Endothelial cell of umbilical vein (primary cell): ENCODE measurements at regions not wholly inside any gene's neighbourhood (a gene's known extent, or its start where the extent isn't known, plus 50 kb on each side); places are given as distances from the start of the nearest gene placed in this dataset.

Experiments
- BruUV-seq: library from RNA; stranded (reverse); fragments of 400-500 nt; replicated peaks from 2 replicates; lab custom pipeline; 2021; lab: Mats Ljungman, UMichigan
- CTCF ChIA-PET: fragments of 300-600, 350-600 bp; sonication (Branson Sonifier 250); formaldehyde crosslinking; loops from one replicate; lab custom pipeline; 2021; ENCODE audit warnings: antibody characterized with exemption, inconsistent platforms; lab: Charles Lee
- POLR2A ChIA-PET: fragments of 300-600, 350-600 bp; sonication (Branson Sonifier 250); formaldehyde crosslinking; loops from one replicate; lab custom pipeline; 2021; ENCODE audit warnings: antibody characterized with exemption, inconsistent platforms; lab: Charles Lee
- DNase-seq: peaks from one replicate; pipeline ENCODE4 v3.0.0-alpha.2; 2011; ENCODE audit warnings: low read depth, low spot score
- FAIRE-seq: peaks from 2 replicates; lab custom pipeline; 2011; peaks lifted over from hg19 to GRCh38; lab: Jason Lieb, UNC
- H2AFZ ChIP-seq: 2 replicates; pipeline ENCODE4 v1.6.0; 2012; ENCODE audit warnings: low read depth, low read length, control low read depth, inconsistent platforms
- H3K27ac ChIP-seq: 2 replicates; pipeline ENCODE4 v1.5.1; 2011; ENCODE audit warnings: low read depth, mild to moderate bottlenecking, control low read depth, low read length, moderate library complexity; ENCODE audit not compliant: insufficient read depth
- H3K27me3 ChIP-seq, 2 experiments: 2 replicates each; pipeline versions ENCODE4 v1.6.0 to v1.6.1; 2011; ENCODE audit warnings: low read length in 2 of 2, mixed read lengths in 1 of 2; ENCODE audit not compliant: control insufficient read depth in 2 of 2, insufficient read depth in 2 of 2
- H3K36me3 ChIP-seq, 2 experiments: 2 replicates in 1 of 2; 3 replicates in 1 of 2; pipeline ENCODE4 v1.5.1; 2011; ENCODE audit warnings: low read length in 2 of 2, mild to moderate bottlenecking in 1 of 2, moderate library complexity in 1 of 2; ENCODE audit not compliant: control insufficient read depth in 2 of 2, insufficient read depth in 2 of 2; ENCODE audit errors: extremely low read depth in 1 of 2
- H3K4me1 ChIP-seq: 3 replicates; pipeline ENCODE4 v1.5.1; 2011; ENCODE audit warnings: mild to moderate bottlenecking, low read length; ENCODE audit not compliant: control insufficient read depth, insufficient read depth; ENCODE audit errors: extremely low read depth
- H3K4me2 ChIP-seq: 2 replicates; pipeline ENCODE4 v1.6.1; 2011; ENCODE audit warnings: low read length, control low read depth, mixed read lengths; ENCODE audit not compliant: insufficient read depth
- H3K4me3 ChIP-seq, 3 experiments: fragments of 200-600 bp in 1 of 3; sonication (generic), shearing (Covaris generic) in 1 of 3; replicated peaks in 1 of 3; 2 replicates each; pipeline ENCODE4 v1.5.1; 2011 to 2016; ENCODE audit warnings: control low read depth in 3 of 3, low read length in 3 of 3, mild to moderate bottlenecking in 2 of 3, inconsistent platforms in 1 of 3, low read depth in 1 of 3, moderate library complexity in 1 of 3; ENCODE audit not compliant: insufficient read depth in 1 of 3
- H3K79me2 ChIP-seq: 2 replicates; pipeline ENCODE4 v1.6.0; 2012; ENCODE audit warnings: low read length, inconsistent platforms; ENCODE audit not compliant: control insufficient read depth, insufficient read depth
- H3K9ac ChIP-seq: replicated peaks from 2 replicates; pipeline ENCODE3; 2011; ENCODE audit warnings: low read length, control low read depth; ENCODE audit not compliant: insufficient read depth; ENCODE audit errors: extremely low read depth
- H3K9me1 ChIP-seq: replicated peaks from 3 replicates; pipeline ENCODE4 v1.6.0; 2011; ENCODE audit warnings: mild to moderate bottlenecking, low read length; ENCODE audit not compliant: control insufficient read depth, insufficient read depth; ENCODE audit errors: extremely low read depth
- H3K9me3 ChIP-seq: replicated peaks from 2 replicates; pipeline ENCODE4 v1.5.1; 2012; ENCODE audit warnings: low read length, inconsistent platforms; ENCODE audit not compliant: control insufficient read depth, insufficient read depth
- H4K20me1 ChIP-seq: replicated peaks from 2 replicates; pipeline ENCODE3; 2011; ENCODE audit warnings: mild to moderate bottlenecking, low read length; ENCODE audit not compliant: control insufficient read depth, insufficient read depth; ENCODE audit errors: extremely low read depth
- EZH2 ChIP-seq: IDR thresholded peaks from 2 replicates; pipeline ENCODE4 v1.6.1; 2012; ENCODE audit warnings: borderline replicate concordance, low read depth, mild to moderate bottlenecking, moderate library complexity, low read length, inconsistent platforms; ENCODE audit not compliant: severe bottlenecking
- FOS ChIP-seq: IDR thresholded peaks from 2 replicates; pipeline ENCODE4 v1.6.1; 2011; ENCODE audit warnings: mild to moderate bottlenecking, low read length, moderate library complexity, borderline replicate concordance; ENCODE audit not compliant: insufficient read depth
- GATA2 ChIP-seq: IDR thresholded peaks from 2 replicates; pipeline ENCODE4 v1.7.0; 2011; ENCODE audit warnings: low read depth, mild to moderate bottlenecking, moderate library complexity, mixed read lengths, low read length; ENCODE audit not compliant: insufficient read length, insufficient read depth
- JUN ChIP-seq: IDR thresholded peaks from 2 replicates; pipeline ENCODE4 v1.6.1; 2011; ENCODE audit warnings: borderline replicate concordance, low read depth; ENCODE audit not compliant: insufficient read length, insufficient read depth
- MYC ChIP-seq: IDR thresholded peaks from one replicate; pipeline ENCODE4 v1.6.1; 2011; ENCODE audit warnings: mild to moderate bottlenecking, low read depth, low read length
- POLR2A ChIP-seq: IDR thresholded peaks from 2 replicates; pipeline ENCODE4 v1.6.1; 2012; ENCODE audit warnings: low read depth, mild to moderate bottlenecking, control low read depth, low read length
- POLR2AphosphoS5 ChIP-seq: IDR thresholded peaks from 2 replicates; pipeline ENCODE4 v1.6.1; 2012; ENCODE audit warnings: low read depth, mild to moderate bottlenecking, control low read depth, low read length, moderate library complexity; ENCODE audit not compliant: insufficient read depth
- dilution Hi-C: fragments of 300-500 bp; cut with MboI; formaldehyde crosslinking; loops from one replicate; pipeline ENCODE4 v1.15.0; 2019; ENCODE audit warnings: low sequenced_read_pairs; ENCODE audit not compliant: extremely low pct_ligation_motif_present
- intact Hi-C: fragments of 100-400 bp; cut with micrococcal nuclease; formaldehyde crosslinking; loops from one replicate; pipeline ENCODE4 v1.10.0; 2022
- TF ChIP-seq, protein P1 (sequence below), 2 donors: IDR thresholded peaks; 1 replicate in 1 of 2; 2 replicates in 1 of 2; pipeline ENCODE4 v1.5.1; 2011; ENCODE audit warnings: low read length in 2 of 2, mild to moderate bottlenecking in 2 of 2, moderate library complexity in 2 of 2, control low read depth in 1 of 2, inconsistent platforms in 1 of 2, low read depth in 1 of 2; ENCODE audit not compliant: insufficient read depth in 1 of 2; ENCODE audit errors: extremely low read depth in 1 of 2
- TF ChIP-seq, protein P2 (sequence below): IDR thresholded peaks from 2 replicates; pipeline ENCODE4 v1.6.1; 2011; ENCODE audit not compliant: insufficient read depth, insufficient read length

DNA sequence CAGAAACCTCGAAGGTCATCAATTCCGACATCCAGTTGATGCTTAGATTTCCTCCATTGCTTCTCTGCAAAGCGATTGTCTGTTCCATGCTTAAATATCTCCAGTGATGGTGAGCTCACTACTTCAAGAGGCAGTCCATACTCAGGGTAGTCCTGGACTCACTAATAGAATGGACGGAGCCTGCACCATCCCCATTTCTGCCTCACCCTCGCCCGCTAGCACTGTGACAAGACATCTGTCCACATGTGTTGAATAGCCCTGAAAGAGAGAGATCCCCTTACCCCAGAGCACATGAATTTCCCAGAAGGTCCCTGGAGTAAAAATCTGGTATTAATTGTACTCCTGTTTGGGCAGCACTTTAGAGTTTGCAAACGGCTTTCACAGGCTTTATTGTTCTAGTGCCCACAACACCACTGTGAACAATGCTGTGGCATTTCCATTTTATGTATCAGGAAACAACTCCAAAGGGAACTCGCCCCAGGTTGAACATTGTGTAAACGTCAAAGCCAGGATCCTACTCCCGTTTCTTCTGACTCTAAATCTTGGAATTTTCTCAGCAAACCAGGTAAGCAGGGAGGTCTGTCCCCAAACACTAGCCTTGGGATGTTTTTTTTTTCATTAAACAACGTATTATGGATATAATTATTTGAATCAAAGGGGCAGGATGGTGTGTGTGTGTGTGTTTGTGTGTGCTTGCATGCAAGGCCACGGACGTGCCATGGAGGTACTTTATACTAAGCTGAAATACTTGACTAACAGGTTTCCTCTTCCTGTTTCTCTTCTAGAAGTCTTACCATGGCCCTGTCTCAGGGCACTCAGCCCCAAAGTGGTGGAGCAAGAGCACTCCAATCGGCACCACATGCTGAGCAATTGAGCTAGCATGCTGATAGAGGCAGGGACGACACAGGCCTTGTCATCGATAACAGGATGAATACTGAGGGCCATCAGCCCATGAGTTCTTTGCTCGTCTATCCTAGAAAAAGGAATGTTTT is 198.3 kb downstream of the OPA1 start:
- H3K4me2 ChIP-seq, result no peak overlapping the region
- no peaks in the 10 kb centered on the region for H3K36me3 ChIP-seq
- no peaks in the 10 kb centered on the region for H4K20me1 ChIP-seq
- peaks cover 0 to 2% of the 10 kb centered on the region in 2 experiments for H3K27me3 ChIP-seq
- TF ChIP-seq, protein P1, sequence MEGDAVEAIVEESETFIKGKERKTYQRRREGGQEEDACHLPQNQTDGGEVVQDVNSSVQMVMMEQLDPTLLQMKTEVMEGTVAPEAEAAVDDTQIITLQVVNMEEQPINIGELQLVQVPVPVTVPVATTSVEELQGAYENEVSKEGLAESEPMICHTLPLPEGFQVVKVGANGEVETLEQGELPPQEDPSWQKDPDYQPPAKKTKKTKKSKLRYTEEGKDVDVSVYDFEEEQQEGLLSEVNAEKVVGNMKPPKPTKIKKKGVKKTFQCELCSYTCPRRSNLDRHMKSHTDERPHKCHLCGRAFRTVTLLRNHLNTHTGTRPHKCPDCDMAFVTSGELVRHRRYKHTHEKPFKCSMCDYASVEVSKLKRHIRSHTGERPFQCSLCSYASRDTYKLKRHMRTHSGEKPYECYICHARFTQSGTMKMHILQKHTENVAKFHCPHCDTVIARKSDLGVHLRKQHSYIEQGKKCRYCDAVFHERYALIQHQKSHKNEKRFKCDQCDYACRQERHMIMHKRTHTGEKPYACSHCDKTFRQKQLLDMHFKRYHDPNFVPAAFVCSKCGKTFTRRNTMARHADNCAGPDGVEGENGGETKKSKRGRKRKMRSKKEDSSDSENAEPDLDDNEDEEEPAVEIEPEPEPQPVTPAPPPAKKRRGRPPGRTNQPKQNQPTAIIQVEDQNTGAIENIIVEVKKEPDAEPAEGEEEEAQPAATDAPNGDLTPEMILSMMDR (IDR thresholded peaks at IDR 0.05; ENCODE audit: extremely low read depth in 1 of 2, insufficient read depth in 1 of 2, low read depth in 1 of 2, low read length in 2 of 2), result no peak
- TF ChIP-seq POLR2AphosphoS5 (no peak), POLR2A (no peak), EZH2 (no peak), FOS (no peak), MYC (no peak), JUN (no peak), GATA2 (no peak)
- TF ChIP-seq, protein P2, sequence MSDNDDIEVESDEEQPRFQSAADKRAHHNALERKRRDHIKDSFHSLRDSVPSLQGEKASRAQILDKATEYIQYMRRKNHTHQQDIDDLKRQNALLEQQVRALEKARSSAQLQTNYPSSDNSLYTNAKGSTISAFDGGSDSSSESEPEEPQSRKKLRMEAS, result no peak
- CTCF ChIA-PET, result no interaction called here
- no peak overlapping the region for H3K27ac ChIP-seq
- H3K4me1 ChIP-seq, result peaks cover 3% of the 10 kb centered on the region
- dilution Hi-C loops (no loop called here), intact Hi-C loops (no loop called here)
- DNase-seq (no peak), FAIRE-seq (no peak)
- no TSS peak for BruUV-seq
- no peaks in the 10 kb centered on the region for H3K79me2 ChIP-seq
- POLR2A ChIA-PET, result no interaction called here
- H3K9me3 ChIP-seq, result no peaks in the 10 kb centered on the region
- H3K9me1 ChIP-seq, result no peaks in the 10 kb centered on the region
- H2AFZ ChIP-seq, result no peak overlapping the region
- H3K4me3 ChIP-seq, result no peak overlapping the region
- no peak overlapping the region for H3K9ac ChIP-seq
